HG02852 (cell line): ENCODE measurements at regions not wholly inside any gene's neighbourhood (a gene's known extent, or its start where the extent isn't known, plus 50 kb on each side); places are given as distances from the start of the nearest gene placed in this dataset.
"Not testable (repeated sequence)": the region's sequence is repeated elsewhere in the genome, so short reads cannot be mapped to it uniquely, and the experiment has no call there.

Experiments used
- ATAC-seq: cut with Tn5 transposase; IDR thresholded peaks from one replicate; pipeline ENCODE4 v1.9.1; 2021; ENCODE audit warnings: mild to moderate bottlenecking, moderate library complexity; ENCODE audit not compliant: unreplicated experiment

DNA sequence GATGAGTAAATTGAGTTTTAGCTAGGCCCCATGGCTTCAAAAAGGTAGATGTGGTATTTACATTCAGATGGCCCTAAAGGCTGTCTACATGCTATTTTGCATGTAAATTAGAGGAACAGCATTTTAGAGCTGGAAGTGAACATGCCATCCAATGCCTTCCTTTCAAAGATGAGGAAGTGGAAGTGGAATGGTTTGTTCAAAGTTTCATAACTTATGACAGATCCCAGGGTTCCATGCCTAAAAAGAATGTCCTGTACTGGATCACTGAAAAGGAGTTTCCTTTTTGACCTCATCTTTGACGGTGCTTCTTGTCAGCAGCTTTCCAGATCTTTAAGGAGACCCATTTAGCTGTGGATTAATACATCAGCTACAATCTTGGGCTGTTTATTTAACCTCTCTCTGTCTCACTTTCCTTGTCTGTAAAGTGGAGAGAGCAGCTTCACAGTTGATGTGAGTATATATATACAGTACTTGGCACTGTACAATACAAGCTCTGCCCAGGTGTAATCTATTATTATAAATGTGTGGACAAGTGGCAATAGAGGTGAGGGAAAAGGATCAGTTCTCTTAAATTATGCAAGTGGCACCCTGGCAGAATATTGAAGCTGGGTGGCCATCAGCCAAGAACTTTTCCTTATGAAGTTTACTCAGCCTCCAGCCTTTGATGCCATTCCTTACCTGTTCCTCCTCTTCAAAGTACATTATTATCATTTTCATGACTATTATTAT is 68.7 kb upstream of the GOLGA8B start:
- no peak for ATAC-seq

DNA sequence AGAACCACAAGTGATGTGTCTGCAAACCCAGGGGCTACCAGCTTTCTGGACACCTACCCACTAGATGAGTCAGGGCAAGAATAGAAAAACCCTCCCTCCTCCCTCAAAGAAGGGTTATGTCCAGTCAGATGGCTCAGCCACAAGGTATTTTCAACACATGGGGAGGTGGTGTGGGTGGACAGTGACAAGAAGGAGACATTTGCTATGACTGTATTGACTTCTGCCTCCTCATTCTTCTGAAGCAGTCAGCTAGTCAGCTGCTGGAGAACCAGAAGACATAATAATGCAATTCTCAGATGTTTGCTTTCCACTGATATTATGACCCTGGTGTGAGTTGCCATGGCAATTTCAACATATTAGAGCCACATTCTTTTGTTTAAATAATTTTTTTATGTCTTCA is 66.7 kb upstream of the GOLGA8B start:
- peak; percentile 92 for ATAC-seq

- ATAC-seq, result no peak
Observed at GRCh38 chr15:34648294-34648631, 64.8 kb upstream of the GOLGA8B start.

DNA sequence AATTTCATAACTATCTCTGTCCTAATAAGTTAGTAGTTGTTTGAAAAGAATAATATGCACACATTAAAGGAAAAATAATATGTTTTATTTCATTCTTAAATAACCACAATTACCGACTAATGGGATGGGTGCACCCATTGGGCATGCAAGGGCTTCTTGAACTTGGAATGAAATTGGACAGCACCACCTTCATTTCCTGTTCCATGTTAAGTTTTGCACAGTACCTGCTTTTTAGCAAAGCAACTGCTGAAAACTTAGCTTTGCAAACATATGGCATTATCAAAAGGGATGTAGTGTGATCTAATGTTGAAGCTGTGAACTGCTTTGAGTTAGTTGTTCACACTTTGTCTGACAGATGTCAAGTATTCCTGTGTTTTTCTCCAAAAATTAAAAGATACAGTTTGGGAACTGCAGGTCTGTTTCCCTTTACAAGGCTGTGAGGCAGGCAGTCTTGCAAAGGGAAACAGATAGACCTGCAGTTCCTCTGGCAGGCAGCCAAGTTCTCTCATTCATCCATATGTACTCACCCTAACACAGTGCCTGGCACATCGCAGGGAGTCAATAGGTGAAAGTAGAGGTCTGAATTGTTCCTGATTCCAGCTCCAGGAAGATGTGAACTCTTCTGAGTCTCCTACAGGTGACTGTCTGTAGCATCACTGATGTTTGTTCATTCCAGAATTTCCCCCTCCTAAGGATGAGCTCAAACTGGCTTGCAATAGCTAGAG is 64.3 kb upstream of the GOLGA8B start:
- no peak for ATAC-seq

GRCh38 chr15:34646918-34647317 is 63.5 kb upstream of the GOLGA8B start:
- no peak for ATAC-seq

GRCh38 chr15:34644851-34645250 is 61.4 kb upstream of the GOLGA8B start:
- no peak for ATAC-seq

DNA sequence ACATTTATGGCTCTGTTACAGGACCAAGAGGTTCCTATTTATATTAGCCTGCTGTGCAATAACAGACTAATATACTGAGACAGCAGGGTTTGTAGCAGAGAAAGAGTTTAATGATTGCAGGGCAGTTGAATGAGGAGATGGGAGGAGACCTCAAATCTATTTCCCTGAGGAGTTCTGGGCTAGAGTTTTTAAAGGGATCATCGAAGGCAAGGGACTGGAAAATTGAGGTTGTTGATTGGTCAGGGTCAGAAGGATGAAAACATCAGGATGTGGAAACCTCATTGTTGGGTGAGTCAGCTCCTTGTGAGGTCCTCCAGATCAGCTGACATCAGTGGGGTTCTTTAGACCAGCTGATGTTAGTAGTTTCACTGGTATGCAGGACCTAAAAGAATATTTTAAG is 60.6 kb upstream of the GOLGA8B start:
- no peak for ATAC-seq

GRCh38 chr15:34642247-34642646 is 58.8 kb upstream of the GOLGA8B start:
- ATAC-seq, result no peak

DNA sequence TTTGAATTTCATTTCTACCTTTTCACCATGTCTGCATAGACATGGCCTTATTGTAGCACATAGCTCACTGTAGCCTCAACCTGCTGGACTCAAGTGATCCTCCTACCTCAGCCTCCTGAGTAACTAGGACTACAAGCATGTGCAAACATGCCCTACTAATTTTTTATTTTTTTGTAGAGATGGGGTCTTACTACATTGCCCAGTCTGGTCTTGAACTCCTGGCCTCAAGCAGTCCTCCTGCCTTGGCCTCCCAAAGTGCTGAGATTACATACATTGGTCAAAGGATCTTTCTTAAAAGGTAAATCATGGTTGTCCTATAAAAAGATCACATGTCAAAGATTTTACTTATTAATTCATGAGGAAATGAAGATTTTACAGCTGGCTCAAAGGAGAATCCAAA is 57.2 kb upstream of the GOLGA8B start:
- no peak for ATAC-seq

- ATAC-seq, result no peak
Observed at GRCh38 chr15:34637305-34637704, 53.9 kb upstream of the GOLGA8B start.

DNA sequence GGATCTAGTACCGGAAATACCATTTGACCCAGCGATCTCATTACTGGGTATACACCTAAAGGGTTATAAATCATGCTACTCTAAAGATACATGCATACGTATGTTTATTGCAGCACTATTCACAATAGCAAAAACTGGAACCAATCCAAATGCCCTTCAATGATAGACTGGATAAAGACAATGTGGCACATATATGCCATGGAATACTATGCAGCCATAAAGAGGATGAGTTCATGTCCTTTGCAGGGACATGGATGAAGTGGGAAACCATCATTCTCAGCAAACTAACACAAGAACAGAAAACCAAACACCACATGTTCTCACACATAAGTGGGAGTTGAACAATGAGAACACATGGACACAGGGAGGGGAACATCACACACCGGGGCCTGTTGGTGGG is 50.2 kb upstream of the GOLGA8B start:
- ATAC-seq, result not testable (repeated sequence)
